ENCODE measurements at regions not wholly inside any gene's neighbourhood (a gene's known extent, or its start where the extent isn't known, plus 50 kb on each side); places are given as distances from the start of the nearest gene placed in this dataset.

- no peak overlapping the region for H3K4me3 Mint-ChIP-seq
- peaks cover 9% of the 10 kb centered on the region for H3K27me3 Mint-ChIP-seq
- no peaks in the 10 kb centered on the region for H3K9me3 Mint-ChIP-seq
- H3K4me1 Mint-ChIP-seq = no peaks in the 10 kb centered on the region
- no peak for DNase-seq (ENCODE audit: low spot score in 2 of 2)
- H3K36me3 Mint-ChIP-seq (ENCODE audit: insufficient read depth) = no peaks in the 10 kb centered on the region
- H3K27ac Mint-ChIP-seq (ENCODE audit: low read depth) = no peak overlapping the region
- ATAC-seq (replicated peaks; ENCODE audit: extremely low read depth, poor library complexity, severe bottlenecking) = no peak
Measured at GRCh38 chr17:77598241-77598620, 360.3 kb upstream of the TNRC6C start.

- Mint-ChIP-seq H3K27me3 (no peaks in the 10 kb centered on the region), H3K4me3 (no peak overlapping the region)
- no peak for ATAC-seq (replicated peaks; ENCODE audit: extremely low read depth, poor library complexity, severe bottlenecking)
Measured at GRCh38 chr17:77599699-77600098, 358.8 kb upstream of the TNRC6C start.

GRCh38 chr17:77600346-77600745 lies 358.2 kb upstream of the TNRC6C start:
- H3K4me1 Mint-ChIP-seq = no peaks in the 10 kb centered on the region
- DNase-seq (ENCODE audit: low spot score in 2 of 2) = no peak
- no peaks in the 10 kb centered on the region for H3K9me3 Mint-ChIP-seq
- H3K27ac Mint-ChIP-seq (ENCODE audit: low read depth) = no peak overlapping the region
- no peaks in the 10 kb centered on the region for H3K27me3 Mint-ChIP-seq
- no peak overlapping the region for H3K4me3 Mint-ChIP-seq
- H3K36me3 Mint-ChIP-seq (ENCODE audit: insufficient read depth) = no peaks in the 10 kb centered on the region
- ATAC-seq (replicated peaks; ENCODE audit: extremely low read depth, poor library complexity, severe bottlenecking) = no peak

More at GRCh38 chr17:77599699-77600098, 358.8 kb upstream of the TNRC6C start:
- Mint-ChIP-seq H3K27ac (ENCODE audit: low read depth) (no peak overlapping the region), H3K4me1 (no peaks in the 10 kb centered on the region), H3K9me3 (no peaks in the 10 kb centered on the region), H3K36me3 (ENCODE audit: insufficient read depth) (no peaks in the 10 kb centered on the region)
- no peak for DNase-seq (ENCODE audit: low spot score in 2 of 2)

GRCh38 chr17:77601054-77601979 lies 357.2 kb upstream of the TNRC6C start:
- Mint-ChIP-seq H3K4me1 (no peaks in the 10 kb centered on the region), H3K27ac (ENCODE audit: low read depth) (no peak overlapping the region), H3K9me3 (no peaks in the 10 kb centered on the region), H3K36me3 (ENCODE audit: insufficient read depth) (no peaks in the 10 kb centered on the region), H3K27me3 (no peaks in the 10 kb centered on the region), H3K4me3 (no peak overlapping the region)
- ATAC-seq (replicated peaks; ENCODE audit: extremely low read depth, poor library complexity, severe bottlenecking) (no peak), DNase-seq (ENCODE audit: low spot score in 2 of 2) (no peak)

- H3K4me3 Mint-ChIP-seq = no peak overlapping the region
- DNase-seq (ENCODE audit: low spot score in 2 of 2) (no peak), ATAC-seq (replicated peaks; ENCODE audit: extremely low read depth, poor library complexity, severe bottlenecking) (no peak)
- no peaks in the 10 kb centered on the region for H3K4me1 Mint-ChIP-seq
- H3K9me3 Mint-ChIP-seq = no peaks in the 10 kb centered on the region
- H3K27ac Mint-ChIP-seq (ENCODE audit: low read depth) = no peak overlapping the region
- H3K36me3 Mint-ChIP-seq (ENCODE audit: insufficient read depth) = no peaks in the 10 kb centered on the region
- H3K27me3 Mint-ChIP-seq = no peaks in the 10 kb centered on the region
Measured at GRCh38 chr17:77602062-77602746, 356.3 kb upstream of the TNRC6C start.

- no peaks in the 10 kb centered on the region for H3K9me3 Mint-ChIP-seq
- DNase-seq (ENCODE audit: low spot score in 2 of 2) = no peak
Measured at GRCh38 chr17:77602883-77603640, 355.4 kb upstream of the TNRC6C start.

GRCh38 chr17:77604301-77604972 lies 354.1 kb upstream of the TNRC6C start:
- Mint-ChIP-seq H3K4me1 (peaks cover 6% of the 10 kb centered on the region), H3K27ac (ENCODE audit: low read depth) (no peak overlapping the region), H3K9me3 (no peaks in the 10 kb centered on the region), H3K27me3 (no peaks in the 10 kb centered on the region), H3K36me3 (ENCODE audit: insufficient read depth) (no peaks in the 10 kb centered on the region), H3K4me3 (no peak overlapping the region)
- DNase-seq (ENCODE audit: low spot score in 2 of 2) (no peak), ATAC-seq (replicated peaks; ENCODE audit: extremely low read depth, poor library complexity, severe bottlenecking) (no peak)

More at GRCh38 chr17:77602883-77603640, 355.4 kb upstream of the TNRC6C start:
- Mint-ChIP-seq H3K27ac (ENCODE audit: low read depth) (no peak overlapping the region), H3K4me1 (no peaks in the 10 kb centered on the region), H3K36me3 (ENCODE audit: insufficient read depth) (no peaks in the 10 kb centered on the region), H3K27me3 (no peaks in the 10 kb centered on the region), H3K4me3 (no peak overlapping the region)
- no peak for ATAC-seq (replicated peaks; ENCODE audit: extremely low read depth, poor library complexity, severe bottlenecking)

- peaks cover 11% of the 10 kb centered on the region for H3K4me1 Mint-ChIP-seq
- H3K27me3 Mint-ChIP-seq = no peaks in the 10 kb centered on the region
- no peaks in the 10 kb centered on the region for H3K9me3 Mint-ChIP-seq
- ATAC-seq (replicated peaks; ENCODE audit: extremely low read depth, poor library complexity, severe bottlenecking) (no peak), DNase-seq (ENCODE audit: low spot score in 2 of 2) (no peak)
- H3K27ac Mint-ChIP-seq (ENCODE audit: low read depth) = no peak overlapping the region
- H3K4me3 Mint-ChIP-seq = no peak overlapping the region
- H3K36me3 Mint-ChIP-seq (ENCODE audit: insufficient read depth) = no peaks in the 10 kb centered on the region
Measured at GRCh38 chr17:77604973-77605313, 353.6 kb upstream of the TNRC6C start.

GRCh38 chr17:77606146-77606864 lies 352.2 kb upstream of the TNRC6C start:
- ATAC-seq (replicated peaks; ENCODE audit: extremely low read depth, poor library complexity, severe bottlenecking) (no peak), DNase-seq (ENCODE audit: low spot score in 2 of 2) (no peak)
- H3K4me3 Mint-ChIP-seq = no peak overlapping the region
- H3K9me3 Mint-ChIP-seq = no peaks in the 10 kb centered on the region
- peaks cover 24% of the 10 kb centered on the region for H3K4me1 Mint-ChIP-seq
- H3K27ac Mint-ChIP-seq (ENCODE audit: low read depth) = no peak overlapping the region
- no peaks in the 10 kb centered on the region for H3K36me3 Mint-ChIP-seq (ENCODE audit: insufficient read depth)
- H3K27me3 Mint-ChIP-seq = no peaks in the 10 kb centered on the region

GRCh38 chr17:77606865-77607210 lies 351.7 kb upstream of the TNRC6C start:
- Mint-ChIP-seq H3K9me3 (no peaks in the 10 kb centered on the region), H3K4me3 (no peak overlapping the region), H3K27me3 (no peaks in the 10 kb centered on the region), H3K36me3 (ENCODE audit: insufficient read depth) (no peaks in the 10 kb centered on the region), H3K4me1 (peaks cover 27% of the 10 kb centered on the region), H3K27ac (ENCODE audit: low read depth) (no peak overlapping the region)
- ATAC-seq (replicated peaks; ENCODE audit: extremely low read depth, poor library complexity, severe bottlenecking) = no peak
- DNase-seq (ENCODE audit: low spot score in 2 of 2) = no peak

GRCh38 chr17:77607606-77608005 lies 350.9 kb upstream of the TNRC6C start:
- no peaks in the 10 kb centered on the region for H3K36me3 Mint-ChIP-seq (ENCODE audit: insufficient read depth)
- peaks cover 27% of the 10 kb centered on the region for H3K4me1 Mint-ChIP-seq
- DNase-seq (ENCODE audit: low spot score in 2 of 2) (no peak), ATAC-seq (replicated peaks; ENCODE audit: extremely low read depth, poor library complexity, severe bottlenecking) (no peak)
- no peak overlapping the region for H3K4me3 Mint-ChIP-seq
- H3K27ac Mint-ChIP-seq (ENCODE audit: low read depth) = no peak overlapping the region
- H3K27me3 Mint-ChIP-seq = no peaks in the 10 kb centered on the region
- no peaks in the 10 kb centered on the region for H3K9me3 Mint-ChIP-seq

GRCh38 chr17:77608431-77608830 lies 350.1 kb upstream of the TNRC6C start:
- H3K27ac Mint-ChIP-seq (ENCODE audit: low read depth) = no peak overlapping the region

More at GRCh38 chr17:77608431-77608830, 350.1 kb upstream of the TNRC6C start:
- no peak for ATAC-seq (replicated peaks; ENCODE audit: extremely low read depth, poor library complexity, severe bottlenecking)
- peaks cover 2% of the 10 kb centered on the region for H3K27me3 Mint-ChIP-seq
- no peaks in the 10 kb centered on the region for H3K9me3 Mint-ChIP-seq
- DNase-seq (ENCODE audit: low spot score in 2 of 2) = no peak
- peaks cover 27% of the 10 kb centered on the region for H3K4me1 Mint-ChIP-seq
- no peaks in the 10 kb centered on the region for H3K36me3 Mint-ChIP-seq (ENCODE audit: insufficient read depth)
- no peak overlapping the region for H3K4me3 Mint-ChIP-seq
